ENCODE measurements at regions not wholly inside any gene's neighbourhood (a gene's known extent, or its start where the extent isn't known, plus 50 kb on each side); places are given as distances from the start of the nearest gene placed in this dataset.

- Histone ChIP-seq H2AFZ (ENCODE audit: low read depth, low read length) (no peak overlapping the region), H3K4me3 (replicated peaks in 1 of 3; ENCODE audit: insufficient read depth in 1 of 3, low read depth in 1 of 3, low read length in 3 of 3) (no peak overlapping the region), H3K27ac (ENCODE audit: insufficient read depth, low read depth, low read length) (no peak overlapping the region), H3K9me3 (replicated peaks; ENCODE audit: control insufficient read depth, insufficient read depth, low read length) (no peaks in the 10 kb centered on the region), H4K20me1 (replicated peaks; ENCODE audit: control insufficient read depth, extremely low read depth, insufficient read depth, low read length) (no peaks in the 10 kb centered on the region), H3K4me2 (ENCODE audit: insufficient read depth, low read length) (no peak overlapping the region), H3K9me1 (replicated peaks; ENCODE audit: control insufficient read depth, extremely low read depth, insufficient read depth, low read length) (no peaks in the 10 kb centered on the region), H3K36me3 (ENCODE audit: control insufficient read depth in 2 of 2, extremely low read depth in 1 of 2, insufficient read depth in 2 of 2, low read length in 2 of 2) (no peaks in the 10 kb centered on the region), H3K9ac (replicated peaks; ENCODE audit: extremely low read depth, insufficient read depth, low read length) (no peak overlapping the region), H3K4me1 (ENCODE audit: control insufficient read depth, extremely low read depth, insufficient read depth, low read length) (no peaks in the 10 kb centered on the region), H3K27me3 (ENCODE audit: control insufficient read depth in 2 of 2, insufficient read depth in 2 of 2, low read length in 2 of 2) (peaks cover 2 to 8% of the 10 kb centered on the region in 2 experiments), H3K79me2 (ENCODE audit: control insufficient read depth, insufficient read depth, low read length) (no peaks in the 10 kb centered on the region)
- ChIA-PET POLR2A (no interaction called here), CTCF (no interaction called here)
- no TSS peak for BruUV-seq (replicated peaks)
- FAIRE-seq (no peak), DNase-seq (ENCODE audit: low read depth, low spot score) (no peak)
- intact Hi-C loops (cut with micrococcal nuclease): no loop called here
- TF ChIP-seq POLR2AphosphoS5 (IDR thresholded peaks at IDR 0.05; ENCODE audit: insufficient read depth, low read depth, low read length): no peak
- TF ChIP-seq FOS (IDR thresholded peaks at IDR 0.05; ENCODE audit: borderline replicate concordance, insufficient read depth, low read length): no peak
- TF ChIP-seq EZH2 (IDR thresholded peaks at IDR 0.05; ENCODE audit: borderline replicate concordance, low read depth, low read length, severe bottlenecking): no peak
- TF ChIP-seq MAX (IDR thresholded peaks at IDR 0.05; ENCODE audit: insufficient read depth, insufficient read length): no peak
- TF ChIP-seq MYC (IDR thresholded peaks at IDR 0.05; ENCODE audit: low read depth, low read length): no peak
- TF ChIP-seq CTCF (IDR thresholded peaks at IDR 0.05; ENCODE audit: extremely low read depth in 1 of 2, insufficient read depth in 1 of 2, low read depth in 1 of 2, low read length in 2 of 2): no peak
- TF ChIP-seq JUN (IDR thresholded peaks at IDR 0.05; ENCODE audit: borderline replicate concordance, insufficient read depth, insufficient read length, low read depth): no peak
- no peak for TF ChIP-seq GATA2 (IDR thresholded peaks at IDR 0.05; ENCODE audit: insufficient read depth, insufficient read length, low read depth, low read length)
- TF ChIP-seq POLR2A (IDR thresholded peaks at IDR 0.05; ENCODE audit: low read depth, low read length): no peak
- dilution Hi-C loops (cut with MboI; ENCODE audit: extremely low pct_ligation_motif_present, low sequenced_read_pairs): no loop called here
Observed at GRCh38 chr14:55949708-55950107, 168.5 kb upstream of the PELI2 start.
